Gastrocnemius medialis (tissue), 4 donors: ENCODE measurements at regions not wholly inside any gene's neighbourhood (a gene's known extent, or its start where the extent isn't known, plus 50 kb on each side); places are given as distances from the start of the nearest gene placed in this dataset.

ENCODE experiments used
- CTCF ChIP-seq, 5 experiments: fragments of 450-650 bp in 3 of 5; fragments of 200-600 bp in 2 of 5; sonication (generic) in 2 of 5; IDR thresholded peaks in 4 of 5; conservative IDR thresholded peaks in 1 of 5; 1 replicate in 4 of 5; 2 replicates in 1 of 5; pipeline ENCODE4 v1.5.1; 2016 to 2019; ENCODE audit warnings: antibody characterized with exemption in 5 of 5, mild to moderate bottlenecking in 3 of 5, moderate library complexity in 3 of 5
- POLR2A ChIP-seq, 2 donors: fragments of 450-650 bp; IDR thresholded peaks; one replicate each; pipeline ENCODE4 v1.6.1; 2017; ENCODE audit warnings: antibody characterized with exemption in 2 of 2, mild to moderate bottlenecking in 2 of 2, moderate library complexity in 2 of 2

- TF ChIP-seq POLR2A (IDR thresholded peaks at IDR 0.05), result no peak
- no peak for TF ChIP-seq CTCF (IDR thresholded peaks at IDR 0.05 in 4 of 5, conservative IDR thresholded peaks at IDR 0.05 in 1 of 5)
Measured at GRCh38 chrX:39855748-39856129, 242.0 kb downstream of the BCOR start.
